CD4-positive, alpha-beta T cell treated with Interleukin-1 beta for 1 hour (primary cell): ENCODE measurements at regions not wholly inside any gene's neighbourhood (a gene's known extent, or its start where the extent isn't known, plus 50 kb on each side); places are given as distances from the start of the nearest gene placed in this dataset.
"Not testable (repeated sequence)": the region's sequence is repeated elsewhere in the genome, so short reads cannot be mapped to it uniquely, and the experiment has no call there.

Source experiments
- DNase-seq, 2 donors: peaks; one replicate each; pipeline ENCODE4 v3.0.0-alpha.2; 2020 to 2022

DNA sequence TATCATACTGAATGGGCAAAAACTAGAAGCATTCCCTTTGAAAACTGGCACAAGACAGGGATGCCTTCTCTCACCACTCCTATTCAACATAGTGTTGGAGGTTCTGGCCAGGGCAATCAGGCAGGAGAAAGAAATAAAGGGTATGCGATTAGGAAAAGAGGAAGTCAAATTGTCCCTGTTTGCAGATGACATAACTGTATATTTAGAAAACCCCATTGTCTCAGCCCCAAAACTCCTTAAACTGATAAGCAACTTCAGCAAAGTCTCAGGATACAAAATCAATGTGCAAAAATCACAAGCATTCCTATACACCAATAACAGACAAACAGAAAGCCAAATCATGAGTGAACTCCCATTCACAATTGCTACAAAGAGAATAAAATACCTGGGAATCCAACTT is 52.5 kb upstream of the CCDC71L start:
- DNase-seq = not testable (repeated sequence)

DNA sequence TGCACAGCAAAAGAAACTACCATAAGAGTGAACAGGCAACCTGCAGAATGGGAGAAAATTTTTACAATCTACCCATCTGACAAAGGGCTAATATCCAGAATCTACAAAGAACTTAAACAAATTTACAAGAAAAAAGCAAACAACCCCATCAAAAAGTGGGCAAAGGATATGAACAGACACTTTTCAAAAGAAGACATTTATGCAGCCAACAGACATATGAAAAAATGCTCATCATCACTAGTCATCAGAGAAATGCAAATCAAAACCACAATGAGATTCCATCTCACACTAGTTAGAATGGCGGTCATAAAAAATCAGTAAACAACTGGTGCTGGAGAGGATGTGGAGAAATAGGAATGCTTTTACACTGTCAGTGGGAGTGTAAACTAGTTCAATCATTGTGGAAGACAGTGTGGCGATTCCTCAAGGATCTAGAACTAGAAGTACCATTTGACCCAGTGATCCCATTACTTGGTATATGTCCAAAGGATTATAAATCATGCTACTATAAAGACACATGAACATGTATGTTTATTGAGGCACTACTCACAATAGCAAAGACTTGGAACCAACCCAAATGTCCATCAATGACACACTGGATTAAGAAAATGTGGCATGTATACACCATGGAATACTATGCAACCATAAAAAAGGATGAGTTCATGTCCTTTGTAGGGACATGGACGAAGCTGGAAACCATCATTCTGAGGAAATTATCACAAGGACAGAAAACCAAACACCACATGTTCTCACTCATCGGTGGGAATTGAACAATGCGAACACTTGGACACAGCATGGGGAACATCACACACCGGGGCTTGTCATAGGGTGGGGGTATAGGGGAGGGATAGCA is 53.9 kb upstream of the CCDC71L start:
- not testable (repeated sequence) for DNase-seq

DNA sequence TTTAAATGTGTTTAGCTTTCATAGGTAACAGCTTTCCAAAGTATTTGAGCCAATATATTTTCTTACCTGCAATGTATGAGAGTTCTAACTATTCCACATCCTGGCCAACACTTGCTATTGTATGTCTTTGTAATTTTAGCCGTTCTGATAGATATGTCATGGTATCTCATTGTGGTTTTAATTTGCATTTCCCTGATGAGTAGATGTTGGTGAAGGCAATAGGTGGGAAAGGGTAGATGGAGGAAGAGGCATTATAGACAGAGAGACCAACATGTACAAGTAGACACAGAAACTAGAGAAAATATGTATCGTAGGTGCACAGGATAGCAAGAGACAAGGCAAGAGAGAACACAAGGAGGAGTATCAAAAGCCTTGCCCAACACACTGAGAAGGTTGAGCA is 54.8 kb upstream of the CCDC71L start:
- no peak for DNase-seq

DNA sequence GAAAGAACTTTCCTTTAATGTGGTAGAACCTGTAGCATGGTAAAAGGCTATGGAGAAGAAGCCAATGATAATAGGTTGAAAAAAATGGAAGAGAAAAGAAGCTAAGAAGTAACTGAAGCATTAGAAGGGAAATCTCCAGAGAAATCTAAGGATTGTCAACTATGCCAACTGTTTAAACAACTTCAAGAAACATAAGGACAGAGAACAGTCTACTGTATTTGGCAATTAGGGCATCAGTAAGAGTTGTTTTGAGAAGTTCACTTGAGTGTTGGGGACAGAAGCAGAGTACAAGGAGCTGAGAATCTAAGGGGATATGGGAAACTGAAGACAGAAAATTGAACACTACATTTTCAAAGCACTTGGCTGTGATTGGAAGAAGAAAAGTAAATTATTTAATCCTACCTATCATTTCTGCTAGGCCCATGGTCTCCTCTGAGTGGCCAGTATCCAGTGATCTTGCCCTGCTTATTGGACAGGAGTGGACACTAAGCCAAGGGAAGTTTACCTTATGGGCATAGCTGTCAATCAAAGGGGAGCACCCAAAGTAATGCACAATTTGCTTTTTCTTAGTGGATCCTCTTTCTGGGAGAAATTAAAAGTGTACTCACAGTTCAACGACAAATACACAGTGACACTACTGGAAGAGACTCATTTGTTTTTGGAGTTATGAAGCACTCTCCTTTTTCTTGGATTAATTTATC is 56.4 kb upstream of the CCDC71L start:
- no peak for DNase-seq

DNA sequence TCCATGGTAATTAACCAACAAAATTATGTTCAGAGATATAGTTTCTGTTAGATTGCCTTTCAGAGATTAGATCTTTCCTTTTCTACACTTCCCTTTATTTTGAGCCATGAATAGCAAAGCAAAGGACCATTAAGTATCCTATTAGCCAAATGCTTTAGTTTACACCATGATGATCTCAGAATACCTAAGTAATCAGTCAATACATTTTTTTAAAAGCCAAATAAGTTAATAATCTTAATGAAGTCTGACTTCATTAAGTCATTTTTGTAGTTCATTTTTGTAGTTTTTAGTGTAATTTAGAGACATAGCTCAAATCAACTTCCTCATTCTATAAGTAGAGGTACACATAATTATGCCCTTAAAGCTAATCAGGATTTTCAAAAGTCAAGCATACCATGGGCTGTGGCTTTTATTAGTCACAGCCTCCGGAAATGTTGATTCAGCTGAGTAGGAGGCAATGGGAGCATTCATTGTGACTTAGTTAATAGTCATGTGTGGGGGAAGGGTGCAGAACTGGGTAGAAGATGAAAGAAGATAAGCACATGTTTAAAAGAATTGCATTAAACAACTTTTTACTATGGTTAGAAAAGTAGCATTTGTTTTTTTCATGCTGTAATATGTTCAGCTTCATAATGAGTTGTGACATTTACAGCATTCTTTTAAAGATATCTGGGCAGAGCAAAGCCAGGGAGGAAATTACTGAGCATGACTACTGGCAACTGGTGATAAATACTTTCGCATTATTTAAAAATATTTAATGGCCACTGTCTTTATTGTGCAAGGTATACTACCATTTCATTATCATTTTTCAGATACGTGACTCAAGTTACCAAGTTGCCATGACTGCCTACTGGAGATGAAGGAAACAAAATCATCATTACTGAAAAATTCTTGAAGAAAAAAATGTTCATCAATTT is 57.3 kb upstream of the CCDC71L start:
- DNase-seq = peak; percentile 59 to 68

DNA sequence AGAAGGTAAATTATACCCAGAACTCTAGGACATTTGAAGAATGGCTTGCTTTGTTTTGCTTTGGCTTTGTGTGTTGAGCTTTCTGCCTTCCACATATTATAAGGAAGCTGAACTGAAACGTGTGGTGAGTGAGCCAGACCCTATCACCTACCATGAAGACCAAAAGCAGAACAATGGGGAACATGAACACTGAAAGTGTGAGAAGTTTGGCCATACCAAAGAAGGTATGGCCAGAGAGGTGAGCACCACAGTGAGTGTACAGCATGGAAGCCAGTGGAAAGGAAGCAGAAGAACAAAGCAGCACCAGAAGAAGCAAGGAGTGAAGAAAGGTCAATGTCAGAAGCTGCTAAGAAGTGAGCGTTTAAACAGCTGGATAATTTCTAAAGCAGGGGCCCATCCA is 59.7 kb upstream of the CCDC71L start:
- DNase-seq = no peak

DNA sequence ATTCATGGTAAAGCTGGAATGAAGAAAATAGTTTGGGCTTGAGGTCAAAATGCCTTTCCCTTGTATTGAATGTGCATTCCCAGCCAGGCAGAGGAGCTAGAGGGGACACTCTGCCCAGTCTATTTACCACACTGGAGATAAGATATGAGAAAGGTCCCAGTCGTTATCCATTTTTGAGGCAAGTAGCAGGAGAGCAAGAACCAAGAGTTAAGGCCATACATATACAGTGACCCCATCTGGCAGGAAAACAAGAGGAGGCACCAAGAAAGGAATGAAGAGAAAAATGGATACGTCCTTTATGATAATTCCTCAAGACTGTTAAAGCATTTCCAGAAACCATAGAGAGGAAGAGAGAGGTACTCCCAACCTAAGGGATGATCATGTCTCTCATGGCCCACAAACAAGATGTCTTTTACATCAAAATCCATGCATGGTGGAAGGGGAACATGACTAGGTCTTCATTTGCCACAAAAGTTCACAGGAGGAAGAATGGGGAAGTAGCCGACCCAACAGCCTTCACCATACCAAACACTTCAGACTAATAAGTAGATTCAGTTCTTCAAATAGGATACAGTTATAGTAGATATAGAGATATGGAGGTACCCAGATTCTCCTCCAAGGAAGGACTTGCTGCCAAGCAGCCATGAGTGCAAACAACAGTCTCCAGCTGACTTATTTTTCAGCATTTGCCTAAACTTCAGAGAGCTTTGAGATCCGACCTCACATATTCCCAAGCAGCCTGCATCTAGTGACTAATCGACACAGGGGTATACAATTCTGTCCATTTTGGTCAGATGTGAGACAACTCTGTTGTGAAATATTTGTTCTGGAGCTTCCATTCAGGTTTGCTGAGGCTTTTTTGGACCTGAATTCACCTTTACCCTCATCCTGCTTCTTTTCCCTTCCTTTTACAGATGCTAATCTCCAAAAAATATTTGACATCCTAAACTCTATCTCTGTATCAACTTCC is 61.1 kb upstream of the CCDC71L start:
- DNase-seq = peak in 1 of 2 donors; percentile 30

DNA sequence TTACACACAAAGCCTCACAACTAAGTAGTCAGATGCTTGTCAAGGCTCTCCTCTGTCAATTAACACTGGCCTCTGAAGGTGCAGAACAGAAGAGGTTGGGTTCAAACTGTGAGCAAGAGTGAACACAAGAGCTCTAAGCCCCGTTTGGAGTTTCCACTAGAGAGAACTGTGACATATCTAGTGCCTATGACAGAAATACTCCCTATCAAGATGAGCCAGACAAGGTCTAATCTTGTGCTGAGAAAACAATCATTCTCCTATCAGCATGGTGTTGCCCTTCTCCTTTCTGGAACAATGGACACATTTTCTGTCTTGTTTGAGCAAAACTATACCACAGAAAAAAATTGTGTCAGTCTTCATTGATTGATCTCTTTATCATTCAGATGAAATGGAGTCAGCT is 62.4 kb upstream of the CCDC71L start:
- no peak for DNase-seq

DNA sequence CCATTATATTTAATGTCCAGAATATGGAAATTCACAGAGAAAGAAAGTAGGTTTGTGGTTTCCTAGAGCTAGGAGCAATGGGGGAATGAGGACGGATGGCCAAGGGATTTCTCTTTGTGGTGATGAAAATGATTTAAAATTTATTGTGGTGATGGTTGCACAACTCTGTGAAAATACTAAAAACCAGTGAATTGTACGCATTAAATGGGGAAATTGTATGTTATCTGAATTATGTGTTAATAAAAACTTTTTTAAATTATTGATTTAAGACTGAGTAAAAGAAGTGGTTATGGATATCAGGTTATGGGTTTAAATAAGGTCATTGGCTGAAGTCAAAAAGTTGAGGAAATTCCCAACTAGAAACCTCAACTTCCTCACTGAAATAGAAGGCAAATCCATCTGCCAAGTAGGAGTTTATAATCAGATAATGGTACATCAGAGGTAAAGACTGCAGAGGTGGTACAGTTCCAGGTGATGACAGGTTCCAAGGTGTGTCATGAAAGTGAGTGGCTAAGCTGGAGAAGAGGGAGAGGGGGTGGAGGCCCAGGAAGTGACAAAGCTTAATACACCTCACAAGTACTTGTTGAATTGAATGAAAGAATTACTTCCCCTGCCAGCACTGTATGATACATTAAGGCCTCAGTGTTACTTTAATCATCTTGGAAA is 68.9 kb upstream of the CCDC71L start:
- no peak for DNase-seq

DNA sequence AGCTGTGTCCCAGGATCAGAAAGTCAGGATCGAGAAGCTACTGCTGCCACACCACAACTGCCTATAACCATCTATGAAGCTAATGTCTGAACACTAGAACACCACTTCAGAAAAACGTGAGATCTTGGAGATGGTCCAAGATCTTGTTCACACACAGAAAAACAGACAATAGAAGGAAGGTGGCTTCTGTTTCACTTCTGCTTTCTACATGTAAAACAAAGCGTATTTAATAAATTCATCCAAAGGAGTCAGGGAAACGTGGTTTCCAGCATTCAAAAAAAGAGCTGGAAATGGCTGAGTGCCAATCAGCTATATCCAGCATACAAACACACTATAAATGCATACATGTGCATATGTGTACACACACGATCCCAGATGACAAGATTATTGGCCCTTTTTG is 70.2 kb upstream of the CCDC71L start:
- DNase-seq = peak in 1 of 2 donors; percentile 3

DNA sequence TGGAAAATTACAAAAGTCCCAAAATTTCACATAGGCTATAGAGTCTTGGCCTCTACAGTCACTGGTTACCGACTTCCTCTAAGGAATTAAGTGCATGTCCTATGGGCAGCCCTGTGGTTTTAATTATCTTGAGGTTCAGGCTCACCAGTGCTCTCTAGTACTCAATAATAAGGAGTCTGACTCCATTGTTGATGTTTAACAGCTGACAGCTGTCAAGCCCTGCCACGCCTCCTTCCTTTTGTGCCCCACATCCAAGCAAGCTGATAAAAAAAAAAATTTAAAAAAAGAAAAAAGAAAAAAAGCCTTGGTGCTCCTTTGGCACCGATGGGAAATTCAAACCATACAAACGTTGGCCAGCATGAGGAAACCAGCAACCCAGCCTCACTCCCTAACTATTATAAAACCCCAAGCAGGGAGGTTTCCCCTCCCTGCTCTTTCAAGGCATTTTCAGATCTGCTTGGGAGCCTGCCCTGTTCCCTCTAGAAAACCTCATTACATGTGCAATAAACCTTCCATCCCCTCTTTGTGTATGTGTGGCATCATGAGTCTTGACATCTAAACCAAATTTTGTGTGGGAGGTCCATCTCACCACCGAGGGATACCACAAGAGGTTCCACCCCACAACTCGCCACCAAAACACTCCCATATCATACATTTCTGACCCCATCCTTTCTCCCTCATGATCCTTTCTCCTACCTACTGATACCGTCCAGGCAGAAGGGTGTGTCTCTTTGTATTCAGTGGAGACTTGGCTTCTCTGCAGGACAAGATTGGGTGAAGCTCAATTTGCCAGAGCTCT is 70.9 kb upstream of the CCDC71L start:
- DNase-seq = no peak

DNA sequence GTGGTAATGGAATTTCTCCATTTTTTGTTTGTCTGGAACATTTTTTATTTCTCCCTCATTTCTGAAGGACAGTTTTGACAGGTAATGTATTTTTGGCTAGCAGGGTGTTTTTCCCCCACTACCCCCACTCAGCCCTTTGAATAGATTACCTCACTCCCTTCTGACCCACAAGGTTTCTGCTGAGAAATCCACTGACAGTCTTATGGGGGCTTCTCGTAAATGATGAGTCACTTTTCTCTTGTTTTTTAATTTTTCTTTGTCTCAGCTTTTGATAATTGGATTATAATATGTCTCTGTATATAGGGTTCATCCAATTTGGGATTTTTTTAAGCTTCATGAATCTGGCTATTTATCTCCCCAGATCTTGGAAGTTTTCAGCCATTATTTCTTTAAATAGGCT is 74.7 kb upstream of the CCDC71L start:
- no peak for DNase-seq

DNA sequence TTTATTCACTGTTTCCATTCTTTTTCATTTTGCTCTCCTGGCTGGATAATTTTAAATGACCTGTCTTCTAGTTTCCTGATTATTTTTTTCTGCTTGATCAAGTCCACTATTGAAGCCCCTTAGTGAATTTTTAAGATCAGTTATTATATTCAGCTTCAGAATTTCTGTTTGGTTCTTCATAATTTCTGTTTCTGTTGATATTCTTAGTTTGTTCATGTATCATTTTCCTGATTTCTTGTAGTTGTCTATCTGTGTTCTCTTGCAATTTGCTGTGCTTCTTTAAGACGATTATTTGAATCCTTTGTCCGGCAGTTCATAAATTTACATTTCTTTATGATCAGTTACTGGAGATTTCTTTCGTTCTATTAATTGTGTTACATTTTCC is 75.2 kb upstream of the CCDC71L start:
- DNase-seq = no peak

DNA sequence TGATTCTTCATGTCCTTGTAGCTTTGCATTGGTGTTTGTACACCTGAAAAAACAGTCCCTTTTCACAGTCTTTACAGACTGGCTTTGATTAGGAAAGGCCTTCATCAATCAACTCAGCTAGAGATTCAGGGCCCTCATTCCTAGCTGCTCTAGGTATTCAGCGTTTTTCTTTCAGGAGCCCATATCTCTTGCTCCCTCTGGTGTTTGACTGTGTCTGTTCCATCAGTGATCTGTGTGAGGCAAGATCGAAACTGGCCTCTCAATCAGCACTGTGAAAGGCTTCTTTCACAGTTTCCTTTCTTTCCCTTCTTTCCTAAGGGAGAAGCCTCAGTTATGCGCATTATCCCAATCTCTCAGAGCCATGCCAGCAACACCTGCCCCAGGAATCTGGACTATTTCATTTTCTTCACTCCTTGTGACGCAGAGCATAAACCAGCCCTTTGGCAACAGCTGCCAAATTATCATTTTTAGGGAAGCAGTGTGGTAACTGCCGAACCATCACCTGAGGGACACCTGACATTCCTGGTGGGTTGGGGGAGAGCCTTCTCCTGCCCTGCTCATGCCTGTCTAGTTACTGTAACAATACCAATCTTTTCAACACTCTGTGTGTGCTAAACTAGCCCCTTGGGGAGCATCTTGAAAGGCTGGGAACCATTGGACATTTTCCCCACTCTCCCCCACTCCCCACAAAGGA is 75.7 kb upstream of the CCDC71L start:
- peak; percentile 57 to 76 for DNase-seq

DNA sequence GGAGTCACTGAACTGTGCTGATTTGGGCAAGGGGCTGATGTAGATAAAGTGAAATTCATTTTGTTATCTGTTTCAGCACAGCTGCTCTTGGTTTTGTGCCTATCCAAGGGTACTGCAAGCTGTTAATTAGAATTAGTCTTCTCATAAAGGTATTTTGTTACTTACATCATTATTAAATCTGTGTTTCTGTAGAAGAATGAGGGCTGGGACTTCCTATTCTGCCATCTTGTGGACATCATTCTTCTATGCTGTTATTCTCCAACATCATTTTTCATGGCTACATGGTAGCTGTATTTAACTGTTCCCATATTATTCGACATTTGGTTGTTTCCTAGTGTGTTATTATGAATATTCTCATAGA is 76.2 kb upstream of the CCDC71L start:
- DNase-seq = no peak

DNA sequence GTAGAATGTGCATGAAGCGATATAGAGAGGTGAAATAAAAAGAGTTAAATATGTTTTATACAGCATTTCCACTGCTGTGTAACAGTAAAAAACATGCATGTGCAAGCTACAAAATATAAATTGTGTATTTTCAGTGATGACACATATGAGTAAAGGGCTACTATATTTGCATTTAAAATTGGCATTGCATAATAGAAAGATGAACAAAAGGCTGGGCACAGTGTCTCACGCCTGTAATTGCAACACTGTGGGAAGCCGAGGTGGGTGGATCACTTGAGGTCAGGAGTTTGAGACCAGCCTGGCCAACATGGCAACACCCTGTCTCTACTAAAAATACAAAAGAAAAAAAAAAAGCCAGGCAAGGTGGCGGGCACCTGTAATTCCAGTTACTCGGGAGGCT is 79.8 kb upstream of the CCDC71L start:
- no peak for DNase-seq

DNA sequence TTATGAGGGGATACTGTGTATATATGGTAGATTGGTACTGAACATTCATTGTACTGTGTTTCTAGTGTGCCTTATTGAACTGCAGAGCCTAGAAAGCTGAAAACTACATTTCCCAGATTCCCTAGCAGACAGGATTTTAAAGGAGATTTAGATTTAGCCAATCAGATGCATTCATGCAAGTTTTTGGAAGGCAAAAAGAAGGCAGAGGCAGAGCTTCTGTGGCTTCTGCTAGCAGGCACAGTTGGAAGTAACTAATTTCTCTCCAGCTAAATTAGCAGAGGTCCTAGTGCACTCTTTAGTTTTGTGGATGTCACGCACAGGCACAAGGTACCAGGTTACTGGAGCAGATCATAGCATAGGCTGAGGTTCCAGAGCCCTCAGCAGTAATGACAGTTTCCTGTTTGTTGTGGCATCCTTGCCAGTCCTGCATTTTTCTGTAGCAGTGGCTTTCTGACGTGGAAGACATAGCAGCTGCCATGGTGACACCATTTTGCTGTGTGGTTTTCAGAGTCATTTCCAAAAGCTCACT is 83.7 kb upstream of the CCDC71L start:
- no peak for DNase-seq

DNA sequence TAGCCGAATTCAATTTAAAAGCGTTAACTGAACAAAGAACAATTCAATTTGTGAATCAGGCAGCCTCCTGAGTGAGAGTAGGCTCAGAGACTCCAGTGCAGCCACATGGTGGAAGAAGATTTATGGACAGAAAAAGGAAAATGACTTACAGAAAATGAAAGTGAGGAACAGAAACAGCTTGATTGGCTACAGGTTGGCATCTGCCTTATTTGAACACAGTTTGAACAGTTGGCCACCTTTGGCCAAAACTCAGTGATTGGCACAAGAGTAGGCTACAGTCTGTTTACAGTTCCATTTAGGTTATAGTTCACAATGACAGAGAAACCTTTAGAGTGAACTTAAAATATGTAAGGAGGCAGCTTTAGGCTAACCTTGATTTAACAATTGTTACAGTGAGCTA is 86.3 kb upstream of the CCDC71L start:
- not testable (repeated sequence) for DNase-seq

DNA sequence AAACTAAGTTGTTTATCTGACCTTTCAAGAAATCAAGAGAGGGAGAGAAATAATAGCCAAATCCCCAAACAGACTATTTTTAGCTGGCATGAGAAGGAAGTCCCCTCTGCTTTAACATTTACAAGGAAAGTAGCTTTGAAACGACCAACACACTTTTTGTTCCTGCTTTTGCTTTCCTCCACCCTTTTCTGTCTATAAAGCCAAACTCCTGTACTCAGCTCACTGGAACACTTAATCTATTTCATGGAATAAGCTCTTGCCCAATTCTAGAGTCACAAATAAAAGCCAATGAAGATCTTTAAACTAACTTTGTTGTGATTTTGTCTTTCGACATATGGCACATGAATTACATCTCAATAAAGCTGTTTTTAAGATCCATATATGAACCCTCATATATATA is 86.8 kb upstream of the CCDC71L start:
- DNase-seq = no peak

DNA sequence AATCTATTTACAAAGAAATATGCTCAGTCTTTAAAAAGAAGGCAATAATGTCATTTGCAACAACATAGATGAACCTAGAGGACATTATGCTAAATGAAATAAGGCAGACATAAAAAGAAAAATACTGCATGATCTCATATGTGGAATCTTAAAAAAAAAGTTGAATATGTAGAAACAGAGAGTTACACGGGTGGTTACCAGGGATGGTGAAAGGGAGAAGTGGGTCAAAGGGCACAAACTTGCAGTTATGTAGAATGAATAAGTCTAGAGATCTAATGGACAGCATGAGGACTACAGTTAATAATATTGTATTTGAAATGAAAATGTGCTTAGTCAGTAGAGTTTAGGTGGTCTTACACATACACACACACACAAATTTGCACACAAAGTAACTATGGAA is 88.2 kb upstream of the CCDC71L start:
- DNase-seq = no peak
